ENCODE measurements at regions not wholly inside any gene's neighbourhood (a gene's known extent, or its start where the extent isn't known, plus 50 kb on each side); places are given as distances from the start of the nearest gene placed in this dataset.

- Histone ChIP-seq H3K9me3 (no peaks in the 10 kb centered on the region), H3K4me1 (ENCODE audit: control insufficient read depth in 1 of 2, extremely low read depth in 1 of 2, insufficient read depth in 2 of 2, low read length in 2 of 2) (no peaks in the 10 kb centered on the region), H3K36me3 (ENCODE audit: control insufficient read depth in 2 of 2, extremely low read depth in 1 of 2, insufficient read depth in 1 of 2, low read length in 1 of 2) (no peaks in the 10 kb centered on the region), H3K27ac (ENCODE audit: low read length) (no peak overlapping the region), H3K4me3 (ENCODE audit: control insufficient read depth in 1 of 2, extremely low read depth in 1 of 2, low read length in 1 of 2) (no peak overlapping the region), H3K27me3 (replicated peaks in 1 of 2; ENCODE audit: control insufficient read depth in 2 of 2, extremely low read depth in 1 of 2, insufficient read depth in 2 of 2, low read length in 1 of 2) (peaks cover 0 to 23% of the 10 kb centered on the region in 2 experiments)
- Mint-ChIP-seq H3K36me3 (no peaks in the 10 kb centered on the region), H3K9me3 (peaks cover 0 to 3% (median 0%) of the 10 kb centered on the region in 3 donors), H3K27ac (no peak overlapping the region), H3K4me1 (no peaks in the 10 kb centered on the region), H3K27me3 (peaks cover 24 to 28% of the 10 kb centered on the region in 2 donors), H3K4me3 (no peak overlapping the region)
- DNase-seq = no peak
- no CpG with 5 or more reads among the region's 1 CpG for WGBS (ENCODE audit: insufficient coverage)
- CTCF ChIA-PET = interaction anchor here in 1 of 2 donors (1.0 kb wide), 1 partner anchor 84 kb away, joined by 3 read pairs; no protein-coding TSS in a partner anchor
- POLR2A ChIA-PET = interaction anchor here in 1 of 2 donors (0.6 kb wide), 1 partner anchor 1108 kb away, joined by 3 read pairs; no protein-coding TSS in a partner anchor
- ATAC-seq (replicated peaks in 1 of 4) = no peak
Measured at GRCh38 chr19:41495589-41495988, 52.6 kb downstream of the ERICH4 start.

- DNase-seq (no peak), ATAC-seq (replicated peaks in 1 of 4) (no peak)
- Mint-ChIP-seq H3K4me1 (peaks cover 0 to 3% (median 0%) of the 10 kb centered on the region in 3 donors), H3K27ac (no peak overlapping the region), H3K9me3 (no peaks in the 10 kb centered on the region), H3K27me3 (peaks cover 45 to 48% of the 10 kb centered on the region in 2 donors), H3K36me3 (no peaks in the 10 kb centered on the region), H3K4me3 (no peak overlapping the region)
- ChIA-PET CTCF (no interaction called here), POLR2A (interaction anchor here in 1 of 2 donors (0.6 kb wide), 1 partner anchor 47 kb away, joined by 4 read pairs; no protein-coding TSS in a partner anchor)
- no peak overlapping the region for H3K27ac ChIP-seq (ENCODE audit: low read length)
- no peaks in the 10 kb centered on the region for H3K4me1 ChIP-seq (ENCODE audit: control insufficient read depth in 1 of 2, extremely low read depth in 1 of 2, insufficient read depth in 2 of 2, low read length in 2 of 2)
- WGBS (ENCODE audit: insufficient coverage) = 80% methylated on average over 10 of the region's 10 CpGs
- H3K4me3 ChIP-seq (ENCODE audit: control insufficient read depth in 1 of 2, extremely low read depth in 1 of 2, low read length in 1 of 2) = no peak overlapping the region
- H3K36me3 ChIP-seq (ENCODE audit: control insufficient read depth in 2 of 2, extremely low read depth in 1 of 2, insufficient read depth in 1 of 2, low read length in 1 of 2) = no peaks in the 10 kb centered on the region
- peaks cover 2 to 29% of the 10 kb centered on the region in 2 experiments for H3K27me3 ChIP-seq (replicated peaks in 1 of 2; ENCODE audit: control insufficient read depth in 2 of 2, extremely low read depth in 1 of 2, insufficient read depth in 2 of 2, low read length in 1 of 2)
- no peaks in the 10 kb centered on the region for H3K9me3 ChIP-seq
Measured at GRCh38 chr19:41499899-41500298, 56.9 kb downstream of the ERICH4 start.

GRCh38 chr19:41500443-41500842, 57.5 kb downstream of the ERICH4 start:
- Mint-ChIP-seq H3K4me1 (peaks cover 0 to 3% (median 0%) of the 10 kb centered on the region in 3 donors), H3K9me3 (no peaks in the 10 kb centered on the region), H3K27ac (no peak overlapping the region), H3K36me3 (no peaks in the 10 kb centered on the region), H3K27me3 (peaks cover 51 to 53% of the 10 kb centered on the region in 2 donors), H3K4me3 (no peak overlapping the region)
- DNase-seq (no peak), ATAC-seq (replicated peaks in 1 of 4) (no peak)
- ChIA-PET CTCF (no interaction called here), POLR2A (no interaction called here)
- H3K9me3 ChIP-seq = no peaks in the 10 kb centered on the region
- H3K36me3 ChIP-seq (ENCODE audit: control insufficient read depth in 2 of 2, extremely low read depth in 1 of 2, insufficient read depth in 1 of 2, low read length in 1 of 2) = no peaks in the 10 kb centered on the region
- H3K27me3 ChIP-seq (replicated peaks in 1 of 2; ENCODE audit: control insufficient read depth in 2 of 2, extremely low read depth in 1 of 2, insufficient read depth in 2 of 2, low read length in 1 of 2) = peaks cover 2 to 29% of the 10 kb centered on the region in 2 experiments
- H3K27ac ChIP-seq (ENCODE audit: low read length) = no peak overlapping the region
- WGBS (ENCODE audit: insufficient coverage) = 80% methylated on average over 3 of the region's 9 CpGs
- H3K4me1 ChIP-seq (ENCODE audit: control insufficient read depth in 1 of 2, extremely low read depth in 1 of 2, insufficient read depth in 2 of 2, low read length in 2 of 2) = no peaks in the 10 kb centered on the region
- H3K4me3 ChIP-seq (ENCODE audit: control insufficient read depth in 1 of 2, extremely low read depth in 1 of 2, low read length in 1 of 2) = no peak overlapping the region

- peaks cover 2 to 34% of the 10 kb centered on the region in 2 experiments for H3K27me3 ChIP-seq (replicated peaks in 1 of 2; ENCODE audit: control insufficient read depth in 2 of 2, extremely low read depth in 1 of 2, insufficient read depth in 2 of 2, low read length in 1 of 2)
- peaks cover 0 to 3% (median 0%) of the 10 kb centered on the region in 3 donors for H3K4me1 Mint-ChIP-seq
- POLR2A ChIA-PET = no interaction called here
- H3K4me3 Mint-ChIP-seq = no peak overlapping the region
- WGBS (ENCODE audit: insufficient coverage) = no CpG with 5 or more reads among the region's 4 CpGs
- no peaks in the 10 kb centered on the region for H3K36me3 Mint-ChIP-seq
- no peaks in the 10 kb centered on the region for H3K4me1 ChIP-seq (ENCODE audit: control insufficient read depth in 1 of 2, extremely low read depth in 1 of 2, insufficient read depth in 2 of 2, low read length in 2 of 2)
- no peaks in the 10 kb centered on the region for H3K9me3 ChIP-seq
- H3K27me3 Mint-ChIP-seq = peaks cover 61 to 65% of the 10 kb centered on the region in 2 donors
- no peaks in the 10 kb centered on the region for H3K9me3 Mint-ChIP-seq
- no peak overlapping the region for H3K27ac ChIP-seq (ENCODE audit: low read length)
- no peak overlapping the region for H3K4me3 ChIP-seq (ENCODE audit: control insufficient read depth in 1 of 2, extremely low read depth in 1 of 2, low read length in 1 of 2)
- no peak overlapping the region for H3K27ac Mint-ChIP-seq
- no peaks in the 10 kb centered on the region for H3K36me3 ChIP-seq (ENCODE audit: control insufficient read depth in 2 of 2, extremely low read depth in 1 of 2, insufficient read depth in 1 of 2, low read length in 1 of 2)
- ATAC-seq (replicated peaks in 1 of 4) (no peak), DNase-seq (no peak)
- CTCF ChIA-PET = no interaction called here
Measured at GRCh38 chr19:41501854-41502253, 58.9 kb downstream of the ERICH4 start.

GRCh38 chr19:41505105-41505504, 62.1 kb downstream of the ERICH4 start:
- H3K27me3 Mint-ChIP-seq = peaks cover 42 to 53% of the 10 kb centered on the region in 2 donors
- ATAC-seq (replicated peaks in 1 of 4) = no peak

GRCh38 chr19:41510484-41510883, 65.5 kb upstream of the CEACAM21 start:
- CTCF ChIA-PET = no interaction called here
- Mint-ChIP-seq H3K36me3 (no peaks in the 10 kb centered on the region), H3K27ac (no peak overlapping the region), H3K9me3 (no peaks in the 10 kb centered on the region), H3K4me1 (no peaks in the 10 kb centered on the region), H3K4me3 (no peak overlapping the region), H3K27me3 (peaks cover 46 to 47% of the 10 kb centered on the region in 2 donors)
- WGBS (ENCODE audit: insufficient coverage) = 60% methylated on average over 1 of the region's 12 CpGs
- ATAC-seq (replicated peaks in 1 of 4) (no peak), DNase-seq (no peak)
- H3K9me3 ChIP-seq = no peaks in the 10 kb centered on the region
- no peaks in the 10 kb centered on the region for H3K4me1 ChIP-seq (ENCODE audit: control insufficient read depth in 1 of 2, extremely low read depth in 1 of 2, insufficient read depth in 2 of 2, low read length in 2 of 2)
- no peaks in the 10 kb centered on the region for H3K36me3 ChIP-seq (ENCODE audit: control insufficient read depth in 2 of 2, extremely low read depth in 1 of 2, insufficient read depth in 1 of 2, low read length in 1 of 2)
- POLR2A ChIA-PET = no interaction called here
- H3K4me3 ChIP-seq (ENCODE audit: control insufficient read depth in 1 of 2, extremely low read depth in 1 of 2, low read length in 1 of 2) = no peak overlapping the region
- H3K27me3 ChIP-seq (replicated peaks in 1 of 2; ENCODE audit: control insufficient read depth in 2 of 2, extremely low read depth in 1 of 2, insufficient read depth in 2 of 2, low read length in 1 of 2) = peaks cover 2 to 15% of the 10 kb centered on the region in 2 experiments
- H3K27ac ChIP-seq (ENCODE audit: low read length) = no peak overlapping the region

More at GRCh38 chr19:41505105-41505504, 62.1 kb downstream of the ERICH4 start:
- WGBS (ENCODE audit: insufficient coverage) = no CpG with 5 or more reads among the region's 13 CpGs
- peaks cover 2 to 20% of the 10 kb centered on the region in 2 experiments for H3K27me3 ChIP-seq (replicated peaks in 1 of 2; ENCODE audit: control insufficient read depth in 2 of 2, extremely low read depth in 1 of 2, insufficient read depth in 2 of 2, low read length in 1 of 2)
- no peak overlapping the region for H3K4me3 Mint-ChIP-seq
- no peak overlapping the region for H3K4me3 ChIP-seq (ENCODE audit: control insufficient read depth in 1 of 2, extremely low read depth in 1 of 2, low read length in 1 of 2)
- no peaks in the 10 kb centered on the region for H3K36me3 ChIP-seq (ENCODE audit: control insufficient read depth in 2 of 2, extremely low read depth in 1 of 2, insufficient read depth in 1 of 2, low read length in 1 of 2)
- no peak for DNase-seq
- no peaks in the 10 kb centered on the region for H3K4me1 ChIP-seq (ENCODE audit: control insufficient read depth in 1 of 2, extremely low read depth in 1 of 2, insufficient read depth in 2 of 2, low read length in 2 of 2)
- H3K9me3 Mint-ChIP-seq = no peaks in the 10 kb centered on the region
- no peaks in the 10 kb centered on the region for H3K9me3 ChIP-seq
- peaks cover 0 to 3% (median 0%) of the 10 kb centered on the region in 3 donors for H3K4me1 Mint-ChIP-seq
- no peak overlapping the region for H3K27ac ChIP-seq (ENCODE audit: low read length)
- ChIA-PET POLR2A (no interaction called here), CTCF (no interaction called here)
- no peaks in the 10 kb centered on the region for H3K36me3 Mint-ChIP-seq
- no peak overlapping the region for H3K27ac Mint-ChIP-seq

- Mint-ChIP-seq H3K4me1 (peaks cover 0 to 7% (median under 1%) of the 10 kb centered on the region in 3 donors), H3K36me3 (no peaks in the 10 kb centered on the region), H3K27me3 (peaks cover 45 to 46% of the 10 kb centered on the region in 2 donors), H3K4me3 (no peak overlapping the region), H3K9me3 (no peaks in the 10 kb centered on the region), H3K27ac (no peak overlapping the region)
- ChIA-PET POLR2A (no interaction called here), CTCF (no interaction called here)
- Histone ChIP-seq H3K27me3 (replicated peaks in 1 of 2; ENCODE audit: control insufficient read depth in 2 of 2, extremely low read depth in 1 of 2, insufficient read depth in 2 of 2, low read length in 1 of 2) (peaks cover 2 to 13% of the 10 kb centered on the region in 2 experiments), H3K4me3 (ENCODE audit: control insufficient read depth in 1 of 2, extremely low read depth in 1 of 2, low read length in 1 of 2) (no peak overlapping the region), H3K27ac (ENCODE audit: low read length) (no peak overlapping the region), H3K9me3 (no peaks in the 10 kb centered on the region), H3K4me1 (ENCODE audit: control insufficient read depth in 1 of 2, extremely low read depth in 1 of 2, insufficient read depth in 2 of 2, low read length in 2 of 2) (no peaks in the 10 kb centered on the region), H3K36me3 (ENCODE audit: control insufficient read depth in 2 of 2, extremely low read depth in 1 of 2, insufficient read depth in 1 of 2, low read length in 1 of 2) (no peaks in the 10 kb centered on the region)
- ATAC-seq (replicated peaks in 1 of 4) = no peak
- no CpG with 5 or more reads among the region's 8 CpGs for WGBS (ENCODE audit: insufficient coverage)
- DNase-seq = no peak
Measured at GRCh38 chr19:41511628-41512027, 64.3 kb upstream of the CEACAM21 start.
